HepG2 (cell line): ENCODE measurements at regions not wholly inside any gene's neighbourhood (a gene's known extent, or its start where the extent isn't known, plus 50 kb on each side); places are given as distances from the start of the nearest gene placed in this dataset.

Experiments used
- ATAC-seq: fragments of 200-7000 bp; cut with Tn5 transposase; 3 replicates; pipeline ENCODE4 v1.9.1; 2020; ENCODE audit warnings: mild to moderate bottlenecking, moderate library complexity
- BruUV-seq: library from RNA; stranded (reverse); fragments of 400-500 nt; replicated peaks from 2 replicates; lab custom pipeline; 2021; lab: Mats Ljungman, UMichigan
- CTCF ChIA-PET: fragments of 300-600 bp; formaldehyde crosslinking; extraction: SDS; loops from one replicate; lab custom pipeline; 2021; ENCODE audit warnings: low total read pairs, inconsistent platforms, low intra/inter-chr PET ratio; lab: Yijun Ruan, JAX
- POLR2A ChIA-PET: fragments of 350-600 bp; sonication (Branson Sonifier 250); formaldehyde crosslinking; loops from one replicate; lab custom pipeline; 2020; ENCODE audit warnings: antibody characterized with exemption, inconsistent platforms; lab: Yijun Ruan, JAX
- DNase-seq: peaks from one replicate; pipeline ENCODE4 v3.0.0-alpha.2; 2015; ENCODE audit warnings: low spot score
- FAIRE-seq: peaks from 3 replicates; lab custom pipeline; 2011; peaks lifted over from hg19 to GRCh38; lab: Jason Lieb, UNC
- H2AFZ ChIP-seq: one replicate; pipeline ENCODE4 v1.6.1; 2011; ENCODE audit warnings: low read length, inconsistent platforms
- H3K27ac ChIP-seq: fragments of 300-600 bp; 3 replicates; pipeline ENCODE4 v1.8.0; 2011; ENCODE audit warnings: mixed run types, mild to moderate bottlenecking, mixed read lengths, low read length, inconsistent platforms; ENCODE audit not compliant: insufficient read depth; ENCODE audit errors: extremely low read length
- H3K27me3 ChIP-seq, 2 experiments: fragments of 200-600 bp in 1 of 2; 2 replicates in 1 of 2; 3 replicates in 1 of 2; pipeline versions ENCODE4 v1.6.0 to v1.8.0; 2011; ENCODE audit warnings: low read length in 2 of 2, mild to moderate bottlenecking in 2 of 2, moderate library complexity in 2 of 2, inconsistent platforms in 1 of 2; ENCODE audit not compliant: insufficient read depth in 2 of 2, control insufficient read depth in 1 of 2
- H3K36me3 ChIP-seq, 2 experiments: fragments of 200-600 bp in 1 of 2; replicated peaks in 1 of 2; 2 replicates in 1 of 2; 3 replicates in 1 of 2; pipeline versions ENCODE4 v1.5.1 to v1.8.0; 2011; ENCODE audit warnings: low read length in 2 of 2, inconsistent platforms in 1 of 2; ENCODE audit not compliant: insufficient read depth in 2 of 2, control insufficient read depth in 1 of 2
- H3K4me1 ChIP-seq: 2 replicates; pipeline ENCODE4 v1.5.1; 2012; ENCODE audit warnings: low read length, inconsistent platforms; ENCODE audit not compliant: insufficient read depth
- H3K4me2 ChIP-seq: 2 replicates; pipeline ENCODE4 v1.6.0; 2011; ENCODE audit warnings: low read depth, low read length, inconsistent platforms
- H3K4me3 ChIP-seq, 3 experiments: fragments of 200-600 bp in 1 of 3; sonication (generic), shearing (Covaris generic) in 1 of 3; replicated peaks in 1 of 3; 2 replicates each; pipeline ENCODE4 v1.5.1; 2011 to 2016; ENCODE audit warnings: low read length in 3 of 3, inconsistent platforms in 2 of 3, low read depth in 2 of 3, mild to moderate bottlenecking in 2 of 3, control low read depth in 1 of 3, mixed read lengths in 1 of 3; ENCODE audit not compliant: insufficient read depth in 1 of 3
- H3K79me2 ChIP-seq: one replicate; pipeline ENCODE4 v1.6.1; 2011; ENCODE audit warnings: low read length, inconsistent platforms; ENCODE audit not compliant: insufficient read depth
- H3K9ac ChIP-seq: 2 replicates; pipeline ENCODE4 v1.6.0; 2011; ENCODE audit warnings: mild to moderate bottlenecking, low read depth, low read length, inconsistent platforms; ENCODE audit not compliant: insufficient read depth
- H3K9me3 ChIP-seq: 2 replicates; pipeline ENCODE4 v1.5.1; 2012; ENCODE audit warnings: mild to moderate bottlenecking, low read length
- H4K20me1 ChIP-seq: 2 replicates; pipeline ENCODE4 v1.6.0; 2011; ENCODE audit warnings: inconsistent platforms, mild to moderate bottlenecking, low read length, moderate library complexity; ENCODE audit not compliant: insufficient read depth
- ATF2 ChIP-seq: sonication (generic); formaldehyde crosslinking; IDR thresholded peaks from 2 replicates; pipeline ENCODE4 v1.4.0; 2020; ENCODE audit warnings: missing genetic modification reagents
- CHCHD3 ChIP-seq: sonication (generic); formaldehyde crosslinking; IDR thresholded peaks from 2 replicates; pipeline ENCODE4 v1.8.0; 2022; ENCODE audit warnings: mild to moderate bottlenecking, missing genetic modification reagents, moderate library complexity
- NFE2L1 ChIP-seq: sonication (generic); formaldehyde crosslinking; IDR thresholded peaks from 2 replicates; pipeline ENCODE4 v1.4.0; 2020; ENCODE audit warnings: missing genetic modification reagents, mild to moderate bottlenecking, borderline replicate concordance
- U2AF2 ChIP-seq: fragments of 200-400 bp; formaldehyde crosslinking; IDR thresholded peaks from 2 replicates; pipeline ENCODE4 v1.6.1; 2017; ENCODE audit warnings: low read depth, mild to moderate bottlenecking, low read length
- ZBTB44 ChIP-seq: sonication (generic); formaldehyde crosslinking; IDR thresholded peaks from 2 replicates; pipeline ENCODE4 v1.4.0; 2020; ENCODE audit warnings: missing genetic modification reagents
- ZFP82 ChIP-seq: sonication (generic); formaldehyde crosslinking; IDR thresholded peaks from 2 replicates; pipeline ENCODE4 v1.5.1; 2020; ENCODE audit warnings: mild to moderate bottlenecking, missing genetic modification reagents, borderline replicate concordance
- ZGPAT ChIP-seq: IDR thresholded peaks from 2 replicates; pipeline ENCODE4 v1.6.1; 2016; ENCODE audit warnings: mild to moderate bottlenecking
- ZNF12 ChIP-seq: sonication (generic); formaldehyde crosslinking; IDR thresholded peaks from 2 replicates; pipeline ENCODE4 v1.5.0; 2020; ENCODE audit warnings: missing genetic modification reagents
- ZNF503 ChIP-seq: sonication (generic); formaldehyde crosslinking; IDR thresholded peaks from 2 replicates; pipeline ENCODE4 v1.4.0; 2020; ENCODE audit warnings: missing genetic modification reagents
- WGBS: methylation state at CpG from one replicate; pipeline ENCODE4 v1.1.6; 2017; ENCODE audit warnings: low lambda C conversion rate; 5-methylcytosine and 5-hydroxymethylcytosine counted together
- in situ Hi-C: cut with HindIII; loops from 2 replicates; pipeline ENCODE4 v1.10.0; 2017; ENCODE audit warnings: low pct_unique_long_range_greater_than_20kb; ENCODE audit not compliant: extremely low pct_ligation_motif_present
- intact Hi-C: fragments of 100-400 bp; cut with micrococcal nuclease; formaldehyde crosslinking; loops from one replicate; pipeline ENCODE4 v1.10.0; 2022; ENCODE audit not compliant: unreplicated experiment

GRCh38 chr11:95675585-95675984 lies 114.0 kb downstream of the FAM76B start:
- Histone ChIP-seq H3K4me2 (no peak overlapping the region), H3K79me2 (no peaks in the 10 kb centered on the region), H4K20me1 (no peaks in the 10 kb centered on the region), H3K27ac (no peak overlapping the region), H3K27me3 (no peaks in the 10 kb centered on the region), H2AFZ (no peak overlapping the region), H3K9me3 (no peaks in the 10 kb centered on the region), H3K4me3 (no peak overlapping the region), H3K4me1 (no peaks in the 10 kb centered on the region), H3K9ac (no peak overlapping the region), H3K36me3 (no peaks in the 10 kb centered on the region)
- ATAC-seq (no peak), DNase-seq (no peak), FAIRE-seq (no peak)
- TF ChIP-seq U2AF2: no peak
- TF ChIP-seq CHCHD3: no peak
- TF ChIP-seq ZGPAT (CRISPR knock-in tag): no peak
- no peak for TF ChIP-seq ATF2 (CRISPR knock-in tag)
- TF ChIP-seq ZNF12: no peak
- no peak for TF ChIP-seq NFE2L1 (CRISPR knock-in tag)
- TF ChIP-seq ZBTB44: no peak
- no peak for TF ChIP-seq ZNF503
- TF ChIP-seq ZFP82: no peak
- WGBS: 27% methylated on average over 2 of the region's 2 CpGs
- in situ Hi-C loops (no loop called here), intact Hi-C loops (no loop called here)
- ChIA-PET POLR2A (no interaction called here), CTCF (no interaction called here)
- BruUV-seq: no TSS peak
